Astrocyte (in vitro differentiated cells and primary cell): ENCODE measurements at regions not wholly inside any gene's neighbourhood (a gene's known extent, or its start where the extent isn't known, plus 50 kb on each side); places are given as distances from the start of the nearest gene placed in this dataset.

ENCODE experiments used
- EZH2 ChIP-seq: IDR thresholded peaks from 2 replicates; pipeline ENCODE4 v1.6.1; 2012; ENCODE audit warnings: mild to moderate bottlenecking, low read length, inconsistent platforms; ENCODE audit not compliant: insufficient read depth
- TF ChIP-seq, protein P1 (sequence below): IDR thresholded peaks from 2 replicates; pipeline ENCODE4 v1.5.1; 2011; ENCODE audit warnings: low read depth, mild to moderate bottlenecking, inconsistent platforms, low read length, moderate library complexity; ENCODE audit not compliant: insufficient read depth

DNA sequence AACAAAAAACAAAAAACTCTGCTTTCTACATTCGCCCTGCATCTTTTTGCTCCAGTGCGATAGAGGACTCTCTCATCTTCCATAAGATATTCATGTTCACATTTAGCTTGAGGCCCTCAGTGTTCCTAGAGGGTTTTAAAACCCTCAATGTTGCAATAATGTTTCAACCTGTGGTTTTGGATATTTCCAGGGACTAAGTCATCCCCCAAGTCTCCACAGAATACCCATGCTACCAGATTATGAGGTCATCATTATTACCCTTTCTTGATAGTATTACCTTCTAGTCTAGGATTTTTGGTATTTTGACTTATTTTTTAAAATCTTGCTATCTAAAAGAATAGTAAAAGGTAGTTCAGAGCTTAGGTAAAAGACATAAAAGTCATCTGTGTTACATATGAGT, 480.5 kb upstream of the ID4 start:
- TF ChIP-seq, protein P1, sequence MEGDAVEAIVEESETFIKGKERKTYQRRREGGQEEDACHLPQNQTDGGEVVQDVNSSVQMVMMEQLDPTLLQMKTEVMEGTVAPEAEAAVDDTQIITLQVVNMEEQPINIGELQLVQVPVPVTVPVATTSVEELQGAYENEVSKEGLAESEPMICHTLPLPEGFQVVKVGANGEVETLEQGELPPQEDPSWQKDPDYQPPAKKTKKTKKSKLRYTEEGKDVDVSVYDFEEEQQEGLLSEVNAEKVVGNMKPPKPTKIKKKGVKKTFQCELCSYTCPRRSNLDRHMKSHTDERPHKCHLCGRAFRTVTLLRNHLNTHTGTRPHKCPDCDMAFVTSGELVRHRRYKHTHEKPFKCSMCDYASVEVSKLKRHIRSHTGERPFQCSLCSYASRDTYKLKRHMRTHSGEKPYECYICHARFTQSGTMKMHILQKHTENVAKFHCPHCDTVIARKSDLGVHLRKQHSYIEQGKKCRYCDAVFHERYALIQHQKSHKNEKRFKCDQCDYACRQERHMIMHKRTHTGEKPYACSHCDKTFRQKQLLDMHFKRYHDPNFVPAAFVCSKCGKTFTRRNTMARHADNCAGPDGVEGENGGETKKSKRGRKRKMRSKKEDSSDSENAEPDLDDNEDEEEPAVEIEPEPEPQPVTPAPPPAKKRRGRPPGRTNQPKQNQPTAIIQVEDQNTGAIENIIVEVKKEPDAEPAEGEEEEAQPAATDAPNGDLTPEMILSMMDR, result no peak
- no peak for TF ChIP-seq EZH2
